GM12874 (cell line): ENCODE measurements at regions not wholly inside any gene's neighbourhood (a gene's known extent, or its start where the extent isn't known, plus 50 kb on each side); places are given as distances from the start of the nearest gene placed in this dataset.

Experiments used
- TF ChIP-seq, protein P1 (sequence below): IDR thresholded peaks from 2 replicates; pipeline ENCODE4 v1.5.1; 2011; ENCODE audit warnings: low read depth, mild to moderate bottlenecking, control low read depth, low read length, moderate library complexity; ENCODE audit not compliant: insufficient read depth

GRCh38 chr3:20340324-20340928 is 154.4 kb upstream of the SGO1 start:
- TF ChIP-seq, protein P1, sequence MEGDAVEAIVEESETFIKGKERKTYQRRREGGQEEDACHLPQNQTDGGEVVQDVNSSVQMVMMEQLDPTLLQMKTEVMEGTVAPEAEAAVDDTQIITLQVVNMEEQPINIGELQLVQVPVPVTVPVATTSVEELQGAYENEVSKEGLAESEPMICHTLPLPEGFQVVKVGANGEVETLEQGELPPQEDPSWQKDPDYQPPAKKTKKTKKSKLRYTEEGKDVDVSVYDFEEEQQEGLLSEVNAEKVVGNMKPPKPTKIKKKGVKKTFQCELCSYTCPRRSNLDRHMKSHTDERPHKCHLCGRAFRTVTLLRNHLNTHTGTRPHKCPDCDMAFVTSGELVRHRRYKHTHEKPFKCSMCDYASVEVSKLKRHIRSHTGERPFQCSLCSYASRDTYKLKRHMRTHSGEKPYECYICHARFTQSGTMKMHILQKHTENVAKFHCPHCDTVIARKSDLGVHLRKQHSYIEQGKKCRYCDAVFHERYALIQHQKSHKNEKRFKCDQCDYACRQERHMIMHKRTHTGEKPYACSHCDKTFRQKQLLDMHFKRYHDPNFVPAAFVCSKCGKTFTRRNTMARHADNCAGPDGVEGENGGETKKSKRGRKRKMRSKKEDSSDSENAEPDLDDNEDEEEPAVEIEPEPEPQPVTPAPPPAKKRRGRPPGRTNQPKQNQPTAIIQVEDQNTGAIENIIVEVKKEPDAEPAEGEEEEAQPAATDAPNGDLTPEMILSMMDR: peak; percentile 89

- TF ChIP-seq, protein P1: no peak
Measured at GRCh38 chr3:20336572-20336971, 150.6 kb upstream of the SGO1 start.

DNA sequence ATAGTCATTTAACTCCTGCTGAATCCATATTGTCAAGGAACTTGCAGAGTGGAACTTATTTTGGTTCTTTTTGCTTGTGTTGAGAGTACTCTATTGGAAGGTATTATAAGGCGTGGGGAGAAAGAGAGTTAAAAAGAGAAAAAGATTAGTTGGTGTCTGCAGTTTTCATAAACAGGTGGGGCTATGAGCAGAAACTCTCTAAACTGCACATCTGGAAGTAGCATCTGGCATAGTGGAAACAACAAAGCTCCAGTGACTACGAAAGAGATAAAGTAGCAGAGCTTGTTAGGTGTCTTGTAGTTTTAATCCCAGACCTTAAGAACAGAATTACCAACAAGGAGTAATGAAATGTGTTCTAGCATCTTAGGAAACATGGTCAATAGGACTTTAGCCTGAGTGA is 148.8 kb upstream of the SGO1 start:
- TF ChIP-seq, protein P1: no peak

GRCh38 chr3:20327889-20328288 is 141.9 kb upstream of the SGO1 start:
- TF ChIP-seq, protein P1: no peak

DNA sequence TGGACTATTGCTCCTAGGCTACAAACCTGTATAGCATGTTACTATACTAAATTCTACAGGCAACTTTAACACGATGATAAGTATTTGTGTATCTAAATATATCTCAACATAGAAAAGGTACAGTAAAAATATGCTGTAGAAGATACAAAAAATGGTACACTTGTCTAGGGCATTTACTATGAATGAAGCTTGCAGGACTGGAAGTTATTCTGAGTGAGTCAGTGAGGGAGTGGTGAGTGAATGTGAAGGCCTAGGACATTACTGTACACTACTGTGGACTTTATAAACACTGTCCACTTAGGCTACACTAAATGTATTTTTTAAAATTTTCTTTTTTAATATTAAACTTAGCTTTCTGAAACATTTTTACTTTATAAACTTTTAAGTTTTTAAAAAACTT is 140.5 kb upstream of the SGO1 start:
- TF ChIP-seq, protein P1: no peak

GRCh38 chr3:20325563-20325962 is 139.6 kb upstream of the SGO1 start:
- TF ChIP-seq, protein P1: no peak

GRCh38 chr3:20324664-20325478 is 138.9 kb upstream of the SGO1 start:
- TF ChIP-seq, protein P1: no peak
